T47D (cell line): ENCODE measurements at regions not wholly inside any gene's neighbourhood (a gene's known extent, or its start where the extent isn't known, plus 50 kb on each side); places are given as distances from the start of the nearest gene placed in this dataset.

Source experiments
- DNase-seq, 2 experiments: peaks; one replicate each; pipeline versions ENCODE4 v3.0.0 to v3.0.0-alpha.2; 2011 to 2012; ENCODE audit warnings: low read depth in 1 of 2, low spot score in 1 of 2
- JUND ChIP-seq: IDR thresholded peaks from 2 replicates; pipeline ENCODE4 v1.6.1; 2012; ENCODE audit warnings: low read depth
- in situ Hi-C: cut with HindIII; loops from 2 replicates; pipeline ENCODE4 v1.10.0; 2016; ENCODE audit warnings: low sequenced_read_pairs, low pct_unique_long_range_greater_than_20kb

- DNase-seq, result no peak
- no peak for TF ChIP-seq JUND
- in situ Hi-C loops, result no loop called here
Measured at GRCh38 chr13:40475617-40476016, 190.8 kb downstream of the FOXO1 start.

- DNase-seq, result no peak
- TF ChIP-seq JUND, result no peak
- in situ Hi-C loops, result no loop called here
Measured at GRCh38 chr13:40476175-40476958, 190.1 kb downstream of the FOXO1 start.

DNA sequence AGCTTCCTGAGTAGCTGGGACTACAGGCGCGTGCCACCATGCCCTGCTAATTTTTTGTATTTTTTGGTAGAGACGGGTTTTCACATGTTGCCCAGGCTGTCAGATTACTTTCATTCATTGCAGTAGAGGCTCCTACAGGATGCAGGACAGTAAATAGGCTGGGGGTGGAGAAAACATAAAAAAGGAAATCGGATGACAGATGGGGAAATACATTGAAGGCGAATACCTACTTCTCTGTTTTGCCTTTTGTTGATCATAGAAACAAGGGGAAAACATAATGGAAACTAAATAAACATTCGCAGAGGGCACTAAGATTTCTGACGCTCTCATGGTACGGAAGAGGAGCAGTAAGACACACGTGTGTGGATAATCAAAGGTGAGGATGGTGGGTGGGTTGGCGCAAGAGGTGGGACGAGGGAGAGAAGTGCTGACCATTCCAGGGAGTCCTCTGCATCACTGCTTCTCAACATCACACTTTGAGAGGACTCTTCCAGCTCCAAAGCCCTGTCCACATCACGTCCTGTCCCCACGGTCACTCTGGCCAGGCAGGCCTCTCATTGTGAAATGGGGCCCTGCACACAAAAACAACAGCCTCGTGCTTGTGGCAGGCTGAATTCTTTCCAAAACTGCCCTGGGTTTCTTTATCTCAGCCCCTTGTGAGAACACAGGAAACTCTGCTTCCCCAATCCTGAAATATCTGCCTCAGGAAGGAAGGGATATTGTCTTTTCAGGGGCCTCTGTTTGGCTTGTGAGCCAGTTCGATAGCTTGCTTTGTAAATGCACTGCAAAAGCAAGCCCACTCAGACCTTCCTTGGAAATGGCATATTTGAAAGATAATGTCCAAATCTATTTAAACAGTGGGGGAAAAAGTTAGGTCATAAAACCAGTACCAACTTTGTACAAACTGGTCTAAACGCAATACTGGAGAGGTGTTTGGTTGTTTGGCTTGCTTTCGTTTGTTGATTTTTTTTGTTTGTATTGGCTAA lies 188.5 kb downstream of the FOXO1 start:
- no peak for DNase-seq
- in situ Hi-C loops, result no loop called here
- no peak for TF ChIP-seq JUND

- DNase-seq, result no peak
- TF ChIP-seq JUND, result no peak
- in situ Hi-C loops, result no loop called here
Measured at GRCh38 chr13:40478775-40479174, 187.7 kb downstream of the FOXO1 start.

DNA sequence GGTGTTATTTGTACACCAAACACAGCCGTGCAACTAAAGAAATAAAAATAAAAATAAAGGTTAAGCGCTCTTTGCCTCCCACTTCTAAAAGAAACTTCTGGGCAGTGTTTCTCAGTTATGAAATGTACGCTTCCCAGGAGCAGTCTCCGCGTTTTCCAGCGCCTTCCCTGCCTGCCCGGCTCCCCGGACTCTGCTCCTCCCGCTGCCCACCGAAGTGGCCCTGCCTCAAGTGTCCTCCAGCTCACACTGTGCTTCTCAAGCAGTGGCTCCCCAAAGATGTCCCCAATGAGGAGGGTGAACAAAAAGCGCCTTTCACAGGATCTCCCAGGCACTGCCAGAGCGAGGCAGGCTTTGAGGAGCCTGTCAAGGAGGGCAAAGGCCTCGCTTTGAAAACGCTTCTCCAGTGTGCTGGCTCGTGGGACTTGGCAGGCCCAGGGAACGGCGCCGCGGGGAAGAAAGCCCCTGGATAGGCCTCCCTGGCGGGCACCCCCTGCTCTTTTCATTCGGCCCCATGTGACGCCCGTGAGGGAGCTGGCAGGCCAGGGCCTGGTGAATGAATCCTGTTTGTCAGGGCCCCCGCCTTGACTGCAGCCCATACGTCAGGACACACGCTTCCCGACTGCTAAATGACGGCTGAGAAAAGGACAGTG lies 187.1 kb downstream of the FOXO1 start:
- TF ChIP-seq JUND, result no peak
- in situ Hi-C loops, result no loop called here
- no peak for DNase-seq

GRCh38 chr13:40480012-40480914 lies 186.2 kb downstream of the FOXO1 start:
- DNase-seq, result no peak
- in situ Hi-C loops, result no loop called here
- no peak for TF ChIP-seq JUND

- DNase-seq, result no peak
- no peak for TF ChIP-seq JUND
- in situ Hi-C loops, result no loop called here
Measured at GRCh38 chr13:40480915-40481516, 185.4 kb downstream of the FOXO1 start.

- in situ Hi-C loops, result no loop called here
- TF ChIP-seq JUND, result no peak
- DNase-seq, result no peak
Measured at GRCh38 chr13:40483601-40484000, 182.8 kb downstream of the FOXO1 start.

DNA sequence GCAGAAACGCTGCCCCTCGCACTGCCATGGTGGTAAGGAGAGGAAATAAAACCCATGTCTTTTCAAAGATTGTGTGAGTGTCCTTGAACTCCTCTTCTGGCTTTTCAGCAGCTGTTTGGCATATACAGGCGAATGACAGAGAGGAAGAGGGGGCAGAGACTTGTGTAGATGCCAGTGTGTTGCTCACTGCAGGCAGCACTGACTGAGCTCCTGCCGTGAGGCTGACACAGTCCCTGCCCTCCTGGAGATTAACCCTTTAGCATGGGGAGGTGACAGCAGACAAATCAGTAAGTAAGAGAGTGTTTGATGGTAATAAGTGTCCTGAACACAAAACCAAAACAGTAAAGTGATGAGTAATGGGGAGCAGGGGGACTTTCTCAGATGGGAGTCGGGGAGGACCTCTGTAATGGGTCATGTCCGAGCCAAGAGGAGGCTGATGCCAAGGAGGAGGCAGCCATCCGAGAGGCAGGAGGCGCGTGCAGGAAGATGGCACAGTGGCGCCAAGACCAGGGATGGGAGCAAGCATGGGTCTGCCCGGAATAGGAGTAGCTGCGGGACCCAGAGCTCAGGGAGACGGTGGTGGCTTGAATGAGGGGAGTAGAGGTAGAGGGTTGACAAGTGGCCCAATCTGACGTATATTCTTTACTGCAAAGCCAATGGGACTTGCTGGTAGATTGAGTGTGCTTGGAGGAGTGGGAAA lies 182.2 kb downstream of the FOXO1 start:
- DNase-seq, result no peak
- in situ Hi-C loops, result no loop called here
- no peak for TF ChIP-seq JUND

- TF ChIP-seq JUND, result no peak
- DNase-seq, result no peak
- in situ Hi-C loops, result no loop called here
Measured at GRCh38 chr13:40484974-40485373, 181.5 kb downstream of the FOXO1 start.
